PC-9 (cell line): ENCODE measurements at regions not wholly inside any gene's neighbourhood (a gene's known extent, or its start where the extent isn't known, plus 50 kb on each side); places are given as distances from the start of the nearest gene placed in this dataset.
"Not testable (repeated sequence)": the region's sequence is repeated elsewhere in the genome, so short reads cannot be mapped to it uniquely, and the experiment has no call there.

Experiments used
- BruUV-seq: library from RNA; stranded (reverse); fragments of 400-500 nt; replicated peaks from 2 replicates; lab custom pipeline; 2021; lab: Mats Ljungman, UMichigan
- CTCF ChIA-PET: fragments of 300-600 bp; sonication (Branson Sonifier 250); formaldehyde crosslinking; loops from one replicate; lab custom pipeline; 2022; ENCODE audit warnings: antibody characterized with exemption; lab: Charles Lee
- POLR2A ChIA-PET: fragments of 300-600 bp; sonication (Branson Sonifier 250); formaldehyde crosslinking; loops from one replicate; lab custom pipeline; 2022; ENCODE audit warnings: antibody characterized with exemption; ENCODE audit not compliant: unreplicated experiment; lab: Charles Lee
- DNase-seq, 2 experiments: peaks; one replicate each; pipeline versions ENCODE4 v3.0.0 to v3.0.0-alpha.2; 2015 to 2022; ENCODE audit warnings: mixed read lengths in 1 of 2
- H2AFZ ChIP-seq: fragments of 200-600 bp; sonication (generic); 2 replicates; pipeline ENCODE4 v1.8.1; 2017; ENCODE audit warnings: antibody characterized with exemption
- H3F3A ChIP-seq: fragments of 200-600 bp; sonication (generic); 2 replicates; pipeline ENCODE4 v1.8.1; 2017; ENCODE audit warnings: antibody characterized with exemption, mild to moderate bottlenecking, low read depth; ENCODE audit not compliant: insufficient read depth
- H3K27ac ChIP-seq: fragments of 200-600 bp; sonication (generic); 2 replicates; pipeline ENCODE4 v1.6.1; 2016; ENCODE audit warnings: mixed run types
- H3K27me3 ChIP-seq: fragments of 200-600 bp; sonication (generic); 2 replicates; pipeline ENCODE4 v1.6.1; 2016; ENCODE audit warnings: low read depth, mixed run types; ENCODE audit not compliant: insufficient read depth
- H3K36me3 ChIP-seq: fragments of 200-600 bp; sonication (generic); 2 replicates; pipeline ENCODE4 v1.6.1; 2016; ENCODE audit warnings: low read depth, mixed run types
- H3K4me1 ChIP-seq: fragments of 200-600 bp; sonication (generic); replicated peaks from 2 replicates; pipeline ENCODE4 v1.6.1; 2016; ENCODE audit warnings: mixed run types; ENCODE audit not compliant: insufficient read depth
- H3K4me2 ChIP-seq: fragments of 200-600 bp; sonication (generic); 2 replicates; pipeline ENCODE4 v1.6.1; 2017; ENCODE audit warnings: mixed run types
- H3K4me3 ChIP-seq: fragments of 200-600 bp; sonication (generic); 2 replicates; pipeline ENCODE4 v1.6.1; 2016; ENCODE audit warnings: mixed run types
- H3K79me2 ChIP-seq: fragments of 200-600 bp; sonication (generic); 2 replicates; pipeline ENCODE4 v1.6.1; 2017; ENCODE audit warnings: low read depth, mixed run types
- H3K9me2 ChIP-seq: fragments of 200-600 bp; sonication (generic); 2 replicates; pipeline ENCODE4 v1.8.1; 2017; ENCODE audit warnings: mild to moderate bottlenecking; ENCODE audit not compliant: insufficient read depth
- H3K9me3 ChIP-seq: fragments of 200-600 bp; sonication (generic); 2 replicates; pipeline ENCODE4 v1.8.1; 2016; ENCODE audit warnings: low read depth; ENCODE audit not compliant: insufficient read depth
- H4K20me1 ChIP-seq: fragments of 200-600 bp; sonication (generic); 2 replicates; pipeline ENCODE4 v1.8.1; 2017; ENCODE audit not compliant: insufficient read depth
- intact Hi-C: fragments of 100-400 bp; cut with micrococcal nuclease; formaldehyde crosslinking; loops from one replicate; pipeline ENCODE4 v1.10.0; 2022; ENCODE audit not compliant: unreplicated experiment

- H4K20me1 ChIP-seq, DNase-seq, BruUV-seq, H3K27me3 ChIP-seq, H3K79me2 ChIP-seq, H3K36me3 ChIP-seq, H3K4me2 ChIP-seq, POLR2A ChIA-PET, CTCF ChIA-PET, H3F3A ChIP-seq, H3K9me2 ChIP-seq, H3K9me3 ChIP-seq, H3K27ac ChIP-seq, H2AFZ ChIP-seq, intact Hi-C loops, H3K4me1 ChIP-seq, H3K4me3 ChIP-seq: not testable (repeated sequence)
Measured at GRCh38 chr1:83479591-83480239, 519.2 kb downstream of the TTLL7 start.

GRCh38 chr1:83478127-83478526 lies 520.8 kb downstream of the TTLL7 start:
- H4K20me1 ChIP-seq, H3F3A ChIP-seq, H3K27me3 ChIP-seq, H3K27ac ChIP-seq, POLR2A ChIA-PET, intact Hi-C loops, H3K79me2 ChIP-seq, DNase-seq, H3K4me2 ChIP-seq, H3K9me3 ChIP-seq, H3K36me3 ChIP-seq, BruUV-seq, H2AFZ ChIP-seq, CTCF ChIA-PET, H3K4me1 ChIP-seq, H3K4me3 ChIP-seq, H3K9me2 ChIP-seq: not testable (repeated sequence)

- POLR2A ChIA-PET, BruUV-seq, CTCF ChIA-PET, H2AFZ ChIP-seq, H4K20me1 ChIP-seq, H3K27ac ChIP-seq, H3K4me2 ChIP-seq, H3K9me3 ChIP-seq, H3K36me3 ChIP-seq, H3K27me3 ChIP-seq, H3K4me1 ChIP-seq, H3K9me2 ChIP-seq, DNase-seq, intact Hi-C loops, H3K79me2 ChIP-seq, H3F3A ChIP-seq, H3K4me3 ChIP-seq: not testable (repeated sequence)
Measured at GRCh38 chr1:83476518-83476917, 522.4 kb downstream of the TTLL7 start.

DNA sequence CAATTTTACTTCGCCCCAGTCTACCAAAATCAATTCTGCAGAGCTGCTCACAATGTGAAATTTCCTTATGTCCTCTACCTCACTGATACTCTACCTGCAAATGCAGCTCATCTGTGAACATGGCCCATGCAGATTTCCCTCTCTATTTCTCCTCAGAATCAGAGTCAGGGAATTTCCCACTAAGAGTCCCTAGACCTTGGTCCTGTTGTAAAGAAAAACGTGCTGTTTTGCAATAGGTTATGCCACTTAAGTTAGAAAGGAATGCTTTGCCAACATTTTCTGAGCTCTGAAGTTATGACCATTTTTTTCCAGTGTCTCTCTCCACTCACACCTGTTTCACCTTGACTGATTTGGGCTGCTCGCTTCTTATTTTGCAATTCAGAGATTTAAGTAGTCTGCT lies 524.0 kb downstream of the TTLL7 start:
- DNase-seq, H3K9me3 ChIP-seq, CTCF ChIA-PET, H3F3A ChIP-seq, H3K4me3 ChIP-seq, H3K4me2 ChIP-seq, H4K20me1 ChIP-seq, H3K4me1 ChIP-seq, H2AFZ ChIP-seq, BruUV-seq, H3K9me2 ChIP-seq, H3K27ac ChIP-seq, H3K27me3 ChIP-seq, H3K79me2 ChIP-seq, H3K36me3 ChIP-seq, intact Hi-C loops, POLR2A ChIA-PET: not testable (repeated sequence)

- POLR2A ChIA-PET, H3K4me2 ChIP-seq, H4K20me1 ChIP-seq, H3K9me3 ChIP-seq, H3F3A ChIP-seq, BruUV-seq, intact Hi-C loops, H3K4me3 ChIP-seq, H2AFZ ChIP-seq, CTCF ChIA-PET, H3K4me1 ChIP-seq, H3K27me3 ChIP-seq, H3K79me2 ChIP-seq, DNase-seq, H3K9me2 ChIP-seq, H3K36me3 ChIP-seq, H3K27ac ChIP-seq: not testable (repeated sequence)
Measured at GRCh38 chr1:83473986-83474385, 524.9 kb downstream of the TTLL7 start.

- H3K27me3 ChIP-seq, H3K9me2 ChIP-seq, H3K4me3 ChIP-seq, H3K79me2 ChIP-seq, H3K4me2 ChIP-seq, H2AFZ ChIP-seq, BruUV-seq, H4K20me1 ChIP-seq, H3K9me3 ChIP-seq, CTCF ChIA-PET, H3K4me1 ChIP-seq, intact Hi-C loops, H3K36me3 ChIP-seq, H3F3A ChIP-seq, DNase-seq, POLR2A ChIA-PET, H3K27ac ChIP-seq: not testable (repeated sequence)
Measured at GRCh38 chr1:83472066-83472465, 526.9 kb downstream of the TTLL7 start.

DNA sequence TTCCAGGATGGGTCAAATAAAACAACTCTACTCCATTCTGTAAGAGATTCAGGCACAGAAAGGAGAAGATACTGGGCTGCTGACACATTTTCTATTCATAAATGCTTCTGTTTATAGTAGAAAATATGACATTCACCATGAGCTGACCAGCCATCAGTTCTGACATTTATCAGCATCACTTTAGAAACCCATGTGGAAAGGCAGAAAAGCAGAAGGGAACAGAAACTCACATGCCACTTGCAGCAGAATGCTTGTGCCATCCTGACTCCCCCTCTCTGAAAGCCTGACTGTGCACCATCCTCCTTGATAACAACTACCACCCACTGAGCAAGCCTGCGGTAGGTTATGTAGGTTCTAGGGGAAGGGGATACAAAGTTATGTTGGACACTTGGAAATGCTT lies 527.7 kb downstream of the TTLL7 start:
- POLR2A ChIA-PET, CTCF ChIA-PET, H3K4me2 ChIP-seq, H3K79me2 ChIP-seq, H3K36me3 ChIP-seq, H3K27ac ChIP-seq, H3K4me1 ChIP-seq, H3K4me3 ChIP-seq, BruUV-seq, H3K9me3 ChIP-seq, H4K20me1 ChIP-seq, H2AFZ ChIP-seq, H3F3A ChIP-seq, DNase-seq, H3K9me2 ChIP-seq, H3K27me3 ChIP-seq, intact Hi-C loops: not testable (repeated sequence)
